GM19025 (cell line): ENCODE measurements at regions not wholly inside any gene's neighbourhood (a gene's known extent, or its start where the extent isn't known, plus 50 kb on each side); places are given as distances from the start of the nearest gene placed in this dataset.
"Not testable (repeated sequence)": the region's sequence is repeated elsewhere in the genome, so short reads cannot be mapped to it uniquely, and the experiment has no call there.

Experiments
- ATAC-seq: cut with Tn5 transposase; IDR thresholded peaks from one replicate; pipeline ENCODE4 v1.9.1; 2021; ENCODE audit warnings: mild to moderate bottlenecking, low read depth, moderate library complexity; ENCODE audit not compliant: unreplicated experiment

DNA sequence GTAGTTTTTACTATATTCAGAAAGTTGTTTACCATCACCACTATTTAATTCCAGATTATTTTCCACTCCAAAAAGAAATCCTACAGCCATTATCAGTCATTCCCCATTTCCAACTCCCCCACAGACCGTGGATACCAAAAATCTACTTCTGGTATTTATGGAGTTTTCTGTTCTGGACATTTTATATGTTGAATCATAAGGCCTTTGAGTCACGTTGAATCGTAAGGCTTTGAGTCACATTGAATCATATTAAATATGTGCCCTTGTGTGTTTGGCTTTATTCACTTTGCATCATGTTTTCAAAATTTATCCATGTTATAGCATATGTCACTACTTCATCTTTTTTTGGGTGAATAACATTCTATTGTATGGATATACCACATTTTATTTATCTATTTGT lies 454.1 kb upstream of the NUDT12 start:
- no peak for ATAC-seq

- no peak for ATAC-seq
These were observed 453.2 kb upstream of the NUDT12 start for GRCh38 chr5:104015765-104016164.

DNA sequence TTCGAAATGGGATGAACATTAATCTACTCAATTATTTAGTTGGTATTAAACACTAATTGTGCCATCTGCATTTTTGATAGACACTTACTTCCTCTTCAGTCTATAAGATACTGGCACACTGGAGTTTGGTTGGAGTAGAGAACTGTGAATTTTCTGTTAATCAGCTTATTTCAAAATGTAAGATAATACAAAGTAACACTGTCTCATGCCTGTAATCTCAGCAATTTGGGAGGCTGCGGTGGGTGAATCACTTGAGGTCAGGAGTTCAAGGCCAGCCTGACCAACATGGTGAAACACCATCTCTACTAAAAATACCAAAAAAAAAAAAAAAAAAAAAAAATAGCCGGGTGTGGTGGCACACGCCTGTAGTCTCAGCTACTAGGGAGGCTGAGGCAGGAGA lies 440.2 kb upstream of the NUDT12 start:
- not testable (repeated sequence) for ATAC-seq

DNA sequence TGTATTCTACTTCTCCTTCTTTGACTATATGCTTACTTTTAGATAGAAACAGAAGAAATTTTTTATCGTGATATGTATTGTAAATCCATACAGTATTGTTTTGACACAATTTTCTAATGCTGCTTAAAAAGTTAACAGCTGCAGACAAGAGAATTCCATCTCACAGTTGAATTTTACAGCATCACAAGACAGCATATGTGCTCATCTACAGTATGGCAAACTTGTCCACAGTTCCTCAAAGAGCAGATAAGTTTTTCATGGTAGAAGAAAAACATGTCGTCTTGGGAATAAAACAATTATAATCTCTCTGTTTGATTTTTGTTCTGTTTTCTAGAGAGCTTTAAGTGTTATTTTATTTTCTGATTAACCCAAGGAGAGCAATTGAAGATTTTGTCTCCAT lies 438.5 kb upstream of the NUDT12 start:
- no peak for ATAC-seq

GRCh38 chr5:103993031-103993430 lies 430.4 kb upstream of the NUDT12 start:
- ATAC-seq = no peak

GRCh38 chr5:103990064-103990463 lies 427.5 kb upstream of the NUDT12 start:
- ATAC-seq = no peak

DNA sequence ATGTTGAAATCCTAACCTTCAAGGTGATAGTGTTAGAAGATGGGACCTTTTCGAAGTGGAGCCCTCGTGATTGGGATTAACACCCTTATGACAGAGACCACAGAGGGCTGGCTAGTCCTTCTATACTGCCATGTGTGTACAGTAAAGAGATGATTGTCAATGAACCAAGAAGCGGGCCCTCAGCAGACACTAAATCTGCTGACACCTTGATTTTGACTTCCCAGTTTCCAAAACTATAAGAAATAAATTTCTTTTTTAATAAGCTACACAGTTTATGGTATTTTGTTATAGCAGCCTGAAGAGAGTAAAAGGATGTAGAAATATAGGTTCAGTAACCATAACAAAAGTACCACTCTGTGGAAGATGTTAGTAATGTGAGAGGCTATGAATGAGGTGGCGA lies 419.0 kb upstream of the NUDT12 start:
- ATAC-seq = no peak

DNA sequence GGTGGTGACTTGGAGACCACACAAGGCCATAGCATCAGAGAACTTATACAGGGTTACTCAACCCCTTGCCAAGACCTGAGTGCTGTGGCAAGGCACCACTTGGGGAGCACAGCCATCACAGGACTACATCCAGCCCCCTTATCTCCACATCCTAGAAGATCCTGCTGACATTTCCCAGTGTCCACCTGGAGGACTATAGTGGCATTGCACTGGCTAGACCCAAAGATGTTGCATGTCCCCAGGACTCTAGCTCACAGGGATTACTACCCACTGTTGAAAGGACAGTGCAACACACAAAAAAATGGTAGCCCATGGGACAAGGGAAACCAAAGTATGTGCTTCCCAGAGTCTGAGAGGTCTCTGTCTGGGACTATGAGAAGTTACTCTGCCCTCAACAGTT lies 411.1 kb upstream of the NUDT12 start:
- no peak for ATAC-seq

DNA sequence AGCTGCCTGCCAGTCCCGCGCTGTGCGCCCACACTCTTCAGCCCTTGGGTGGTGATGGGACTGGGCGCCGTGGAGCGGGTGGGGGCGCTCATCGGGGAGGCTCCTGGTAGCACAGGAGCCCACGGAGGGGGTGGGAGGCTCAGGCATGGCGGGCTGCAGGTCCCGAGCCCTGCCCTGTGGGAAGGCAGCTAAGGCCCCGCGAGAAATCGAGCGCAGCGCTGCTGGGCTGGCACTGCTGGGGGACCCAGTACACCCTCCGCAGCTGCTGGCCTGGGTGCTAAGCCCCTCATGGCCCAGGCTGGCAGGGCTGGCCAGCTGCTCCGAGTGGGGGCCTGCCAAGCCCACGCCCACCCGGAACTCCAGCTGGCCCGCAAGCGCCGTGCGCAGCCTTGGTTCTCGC lies 403.7 kb upstream of the NUDT12 start:
- not testable (repeated sequence) for ATAC-seq

DNA sequence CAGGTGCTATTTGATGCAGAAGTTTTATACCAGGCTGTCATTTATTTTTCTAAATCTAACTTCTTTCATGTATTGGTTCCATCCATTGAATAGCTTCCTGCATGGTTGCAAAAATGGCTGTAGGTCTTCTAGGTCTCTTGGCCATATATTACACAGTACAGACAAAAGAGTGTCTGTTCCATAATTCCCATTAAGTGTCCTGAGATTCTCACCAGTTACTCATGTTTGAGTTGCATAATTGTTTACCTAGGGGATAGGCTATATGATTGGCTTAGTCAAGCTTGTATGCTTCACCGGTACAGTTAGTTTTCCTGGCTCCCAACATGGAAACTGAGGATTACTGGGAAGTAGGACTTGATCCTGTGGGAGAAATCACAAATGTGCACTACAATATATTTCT lies 399.4 kb upstream of the NUDT12 start:
- ATAC-seq = no peak

DNA sequence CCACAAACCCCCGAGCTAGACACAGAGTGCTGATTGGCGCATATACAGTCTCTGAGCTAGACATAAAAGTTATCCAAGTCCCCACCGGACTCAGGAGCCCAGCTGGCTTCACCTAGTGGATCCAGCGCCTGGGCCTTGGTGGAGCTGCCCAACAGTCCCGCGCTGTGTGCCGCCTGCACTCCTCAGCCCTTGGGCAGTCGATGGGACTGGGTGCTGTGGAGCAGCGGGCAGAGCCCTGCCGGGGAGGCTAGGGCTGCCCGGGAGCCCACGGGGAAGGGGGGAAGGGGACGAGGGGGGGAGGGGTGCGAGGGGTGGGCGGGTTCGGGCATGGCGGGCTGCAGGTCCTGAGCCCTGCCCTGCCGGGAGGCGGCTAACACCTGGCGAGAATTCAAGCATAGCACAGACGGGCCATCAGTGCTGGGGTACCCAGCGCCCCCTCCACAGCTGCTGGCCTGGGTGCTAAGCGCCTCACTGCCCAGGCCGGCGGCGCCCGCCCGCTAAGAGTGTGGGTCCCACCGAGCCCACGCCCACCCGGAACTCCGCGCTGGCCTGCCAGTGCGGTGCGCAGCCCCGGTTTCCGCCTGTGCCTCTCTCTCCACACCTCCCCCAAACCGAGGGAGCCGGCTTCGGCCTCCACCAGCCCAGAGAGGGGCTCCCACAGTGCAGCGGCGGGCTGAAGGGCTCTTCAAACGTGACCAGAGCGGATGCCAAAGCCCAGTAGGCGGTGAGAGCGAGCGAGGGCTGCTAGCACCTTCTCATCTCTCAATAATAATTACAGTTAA lies 391.2 kb upstream of the NUDT12 start:
- ATAC-seq = no peak

DNA sequence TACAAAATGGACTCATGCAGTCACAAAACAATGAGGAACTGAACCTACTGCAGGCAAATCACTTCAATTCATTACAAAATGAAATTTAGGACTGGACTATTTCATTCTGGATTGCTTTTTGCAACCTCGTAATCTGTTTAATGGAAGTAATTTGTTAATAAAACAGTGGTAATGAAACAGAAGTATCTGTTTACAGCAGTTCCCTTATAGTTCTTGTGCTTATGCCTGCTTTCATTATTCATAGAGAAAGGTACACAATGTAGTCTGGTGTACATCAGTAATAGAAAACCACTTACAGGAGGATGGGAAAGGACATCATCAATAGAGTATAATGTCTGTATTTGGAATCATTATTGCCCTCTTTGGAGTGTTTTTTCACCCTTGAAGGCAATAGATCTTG lies 389.2 kb upstream of the NUDT12 start:
- ATAC-seq = no peak

- no peak for ATAC-seq
These were observed 380.6 kb upstream of the NUDT12 start for GRCh38 chr5:103943230-103943629.

- no peak for ATAC-seq
These were observed 380.1 kb upstream of the NUDT12 start for GRCh38 chr5:103942587-103943186.

DNA sequence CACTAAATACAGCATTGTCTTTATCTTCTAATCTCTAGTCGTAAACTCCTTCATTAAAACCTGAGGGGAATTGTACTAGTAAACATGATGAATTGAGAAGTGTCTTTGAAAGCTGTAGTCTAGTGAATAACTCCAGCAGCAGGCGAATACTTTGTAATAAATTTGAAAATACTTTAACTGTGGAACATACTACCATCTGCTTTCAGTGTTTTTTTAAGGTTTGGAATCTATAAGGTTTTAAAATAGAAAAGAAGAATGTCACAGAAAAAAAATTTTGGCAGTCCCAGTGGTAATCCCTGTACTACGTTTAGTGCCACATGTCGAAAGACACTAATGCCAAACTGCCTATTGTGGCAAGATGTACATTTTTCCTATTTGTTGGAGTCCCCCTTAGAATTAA lies 379.0 kb upstream of the NUDT12 start:
- ATAC-seq = no peak

- no peak for ATAC-seq
These were observed 375.6 kb upstream of the NUDT12 start for GRCh38 chr5:103938146-103938695.

DNA sequence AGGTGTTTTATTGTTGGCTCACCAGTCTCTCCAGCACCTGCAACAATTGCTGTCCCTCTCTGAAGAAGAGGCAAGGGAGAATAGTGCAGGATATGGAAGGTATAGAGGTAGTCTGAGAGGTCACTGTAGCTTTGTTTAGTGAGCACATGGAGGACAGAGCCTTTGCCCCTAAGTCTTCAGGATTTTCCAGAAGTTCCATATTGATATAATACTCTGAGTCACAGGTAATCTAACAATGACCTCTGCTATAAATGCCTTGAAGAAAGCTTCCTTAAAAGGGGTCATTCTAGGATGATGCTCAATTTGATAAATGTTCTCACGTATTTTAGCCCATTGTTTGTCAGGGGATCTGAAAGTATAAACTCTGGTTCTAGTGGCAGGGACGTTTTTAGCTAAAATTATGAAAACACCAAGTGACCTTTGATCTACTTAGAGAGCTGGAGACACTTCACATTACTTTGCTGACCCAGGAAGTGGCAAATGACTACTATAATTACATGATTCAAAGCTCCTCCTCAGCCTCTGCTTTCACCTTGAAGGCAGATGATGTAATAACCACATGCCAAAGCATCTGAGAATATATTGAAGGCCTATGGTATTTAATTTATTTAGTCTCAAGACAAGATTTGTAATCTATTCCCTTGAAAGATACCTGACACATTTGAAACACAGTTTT lies 366.9 kb upstream of the NUDT12 start:
- no peak for ATAC-seq

DNA sequence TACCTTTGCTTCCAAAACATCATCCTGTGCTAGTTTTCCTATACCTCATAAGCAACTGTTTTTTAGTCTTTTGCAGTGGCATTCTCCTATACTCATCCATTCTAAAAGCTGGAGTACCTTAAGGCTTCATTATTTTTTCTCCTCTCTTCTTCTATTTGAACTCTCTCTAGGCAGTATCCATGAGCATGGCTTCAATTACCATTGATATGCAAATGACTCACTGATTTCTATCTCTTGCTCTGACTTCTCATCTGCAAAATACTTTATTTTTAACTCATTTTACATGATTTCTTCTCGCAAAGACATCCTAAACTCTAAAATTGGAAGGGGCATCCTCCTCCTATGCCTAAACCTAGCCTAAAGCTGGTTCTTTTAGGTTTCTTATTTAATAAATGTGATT lies 365.1 kb upstream of the NUDT12 start:
- no peak for ATAC-seq

DNA sequence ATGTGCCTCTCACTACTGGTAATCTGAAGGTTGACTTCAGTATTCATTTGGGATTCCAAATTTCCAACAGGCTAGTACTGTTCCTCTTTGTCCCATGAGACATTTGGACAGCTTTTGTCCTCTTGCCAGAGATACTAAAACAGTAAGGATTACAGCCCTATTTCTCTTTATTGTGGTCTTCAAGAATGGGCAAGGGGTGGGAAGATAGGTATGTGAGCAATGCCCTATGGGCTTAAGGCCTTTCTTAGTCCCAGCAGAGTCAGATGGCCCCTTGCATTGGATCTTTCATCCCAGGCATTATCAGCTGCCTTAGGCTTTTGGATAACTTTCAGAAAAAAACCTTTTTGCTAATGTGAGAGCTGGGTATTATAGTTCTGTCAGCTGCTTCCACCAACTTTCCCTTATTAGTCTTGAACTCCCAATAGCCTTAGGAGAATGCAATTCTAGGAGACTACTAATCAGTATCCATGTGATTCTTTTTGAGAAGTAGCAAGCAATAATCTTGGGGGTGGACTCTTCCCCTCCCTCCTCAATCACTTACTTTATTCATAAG lies 361.1 kb upstream of the NUDT12 start:
- ATAC-seq = no peak

DNA sequence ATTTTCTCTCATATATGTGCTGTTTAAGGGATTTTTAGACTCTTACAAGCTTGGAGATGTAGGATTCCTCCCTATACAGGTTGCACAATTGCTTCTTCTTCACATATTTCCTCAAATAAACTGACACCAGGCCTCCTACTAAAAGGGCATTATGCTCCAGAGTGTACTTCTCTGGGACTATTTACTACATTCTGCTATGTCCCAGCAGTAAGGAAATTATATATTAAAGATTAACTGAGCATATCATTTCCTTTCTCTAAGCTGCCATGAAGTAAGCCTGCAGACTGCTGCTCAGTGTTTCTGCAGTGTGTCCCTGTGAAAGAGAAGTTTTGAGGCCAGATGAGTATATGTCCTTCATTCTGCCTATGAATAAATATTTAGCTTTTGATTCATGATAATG lies 356.9 kb upstream of the NUDT12 start:
- ATAC-seq = no peak

DNA sequence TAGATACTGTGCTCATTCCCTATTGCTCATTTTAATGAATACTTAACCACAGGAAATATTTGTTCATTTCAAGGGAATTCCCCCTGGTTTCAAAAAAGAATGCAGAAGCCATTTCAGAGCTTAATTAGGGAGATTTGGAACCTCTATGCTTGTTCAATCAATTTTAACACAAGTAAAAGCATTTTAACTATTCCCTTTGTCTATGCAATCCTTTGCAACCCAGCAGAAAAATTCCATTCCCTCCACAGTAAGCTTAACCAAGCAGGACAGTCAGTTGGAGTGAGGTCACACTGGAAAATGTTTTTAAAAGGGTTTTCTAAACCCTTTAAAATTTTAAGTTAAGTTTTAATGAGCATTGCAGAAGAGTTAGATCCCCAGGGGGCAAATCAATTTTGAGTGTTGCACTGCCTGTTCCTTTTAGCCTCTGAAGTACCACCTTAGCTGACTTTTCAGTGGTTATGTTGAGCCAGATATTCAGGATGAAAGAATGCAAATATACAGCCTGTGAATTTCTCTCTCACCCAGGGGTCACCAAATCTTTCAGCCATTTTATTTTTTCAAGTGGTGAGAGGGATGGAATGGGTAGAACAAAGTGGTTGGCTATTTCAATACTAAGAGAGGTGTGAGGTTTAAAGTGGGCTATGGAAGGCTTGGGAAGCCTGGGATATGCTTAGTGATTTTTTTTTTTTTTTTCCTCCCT lies 356.2 kb upstream of the NUDT12 start:
- ATAC-seq = no peak
